Posterior vena cava (tissue), 2 donors: ENCODE measurements at regions not wholly inside any gene's neighbourhood (a gene's known extent, or its start where the extent isn't known, plus 50 kb on each side); places are given as distances from the start of the nearest gene placed in this dataset.
"Not testable (repeated sequence)": the region's sequence is repeated elsewhere in the genome, so short reads cannot be mapped to it uniquely, and the experiment has no call there.

Experiments
- DNase-seq: peaks from one replicate; pipeline ENCODE4 v3.0.0-alpha.2; 2020; ENCODE audit warnings: low spot score
- intact Hi-C, 2 donors: fragments of 100-400 bp; cut with DNase I; formaldehyde crosslinking; loops; one replicate each; pipeline versions ENCODE4 v1.14.1 to v1.14.2; 2022 to 2023
- donor health status: DM: yes; HTN: yes; CAD: no.
- donor health status: DM: yes; HTN: yes; CAD: no.

DNA sequence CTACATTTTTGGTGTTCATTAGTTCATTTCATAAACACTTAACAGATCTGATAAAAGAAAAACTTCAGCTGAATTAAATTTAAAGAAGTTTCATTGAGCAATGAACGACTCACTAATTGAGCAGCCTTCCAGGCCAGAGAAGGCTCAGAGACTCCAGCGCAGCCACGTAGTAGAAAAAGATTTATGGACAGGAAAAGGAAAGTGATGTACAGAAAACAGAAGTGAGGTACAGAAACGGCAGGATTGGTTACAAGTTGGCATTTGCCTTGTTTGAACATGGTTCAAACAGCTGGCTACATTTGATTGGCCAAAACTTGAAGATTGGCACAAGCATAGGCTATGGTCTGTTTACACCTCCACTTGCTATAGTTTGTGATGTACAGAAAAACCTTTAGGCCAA lies 166.3 kb upstream of the DTNBP1 start:
- no peak for DNase-seq
- intact Hi-C loops: no loop called here

DNA sequence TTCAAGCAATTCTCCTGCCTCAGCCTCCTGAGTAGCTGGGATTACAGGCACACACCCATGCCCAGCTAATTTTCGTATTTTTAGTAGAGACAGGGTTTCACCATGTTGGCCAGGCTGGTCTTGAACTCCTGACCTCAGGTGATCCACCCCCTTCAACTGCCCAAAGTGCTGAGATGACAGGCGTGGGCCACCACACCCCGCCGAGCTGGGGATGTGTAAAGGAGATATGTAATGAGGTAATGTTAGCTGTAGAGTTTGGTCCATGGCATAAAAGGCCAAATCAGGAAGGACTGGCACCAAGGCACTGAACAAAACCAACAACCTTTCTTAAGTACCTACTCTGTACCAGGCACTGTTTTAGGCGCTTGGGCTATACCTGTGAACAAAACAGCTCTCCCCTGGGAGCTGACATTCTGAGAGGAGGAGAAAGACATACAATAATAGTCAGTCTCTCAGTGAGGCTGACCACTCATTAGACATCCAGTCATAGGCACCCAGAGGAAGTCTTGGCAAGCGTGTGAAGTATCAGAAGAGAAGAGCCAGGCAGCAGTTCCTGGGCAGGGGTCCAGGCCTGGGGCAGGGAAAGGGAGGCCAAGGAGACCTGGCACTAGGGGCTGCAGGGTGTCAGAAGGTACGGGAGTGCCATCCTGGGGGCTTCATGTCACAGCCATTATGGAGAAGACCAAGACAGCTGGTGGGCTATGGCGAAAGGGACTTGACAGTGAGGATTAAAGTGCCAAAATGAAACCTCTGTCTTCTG lies 164.8 kb upstream of the DTNBP1 start:
- intact Hi-C loops: no loop called here

DNA sequence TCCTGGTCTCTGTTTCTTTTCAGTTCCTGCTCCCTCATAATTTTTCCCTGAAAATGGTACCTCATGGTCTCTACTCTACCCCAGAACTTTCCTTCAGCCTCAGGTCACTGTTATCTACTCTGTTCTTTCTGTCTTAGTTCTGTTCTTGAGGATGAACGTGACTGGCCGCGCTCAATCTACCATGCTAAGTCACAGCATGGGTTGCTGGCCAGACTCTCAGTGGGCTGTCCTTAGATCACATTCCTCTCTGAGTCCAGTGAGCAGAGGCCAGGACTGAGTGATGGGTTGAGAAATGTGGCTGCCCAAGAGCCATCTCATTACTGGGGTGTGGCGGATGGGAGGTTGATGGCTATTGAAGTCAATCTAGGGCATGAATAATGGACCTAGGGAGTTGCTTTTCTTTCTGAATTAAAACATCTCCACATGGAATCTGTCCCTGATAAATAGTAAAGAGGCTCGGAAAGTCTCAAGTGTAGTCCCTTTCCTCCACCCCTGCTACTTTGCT lies 164.0 kb upstream of the DTNBP1 start:
- DNase-seq: no peak
- intact Hi-C loops: no loop called here

More for the DNA sequence above, 164.8 kb upstream of the DTNBP1 start:
- no peak for DNase-seq

DNA sequence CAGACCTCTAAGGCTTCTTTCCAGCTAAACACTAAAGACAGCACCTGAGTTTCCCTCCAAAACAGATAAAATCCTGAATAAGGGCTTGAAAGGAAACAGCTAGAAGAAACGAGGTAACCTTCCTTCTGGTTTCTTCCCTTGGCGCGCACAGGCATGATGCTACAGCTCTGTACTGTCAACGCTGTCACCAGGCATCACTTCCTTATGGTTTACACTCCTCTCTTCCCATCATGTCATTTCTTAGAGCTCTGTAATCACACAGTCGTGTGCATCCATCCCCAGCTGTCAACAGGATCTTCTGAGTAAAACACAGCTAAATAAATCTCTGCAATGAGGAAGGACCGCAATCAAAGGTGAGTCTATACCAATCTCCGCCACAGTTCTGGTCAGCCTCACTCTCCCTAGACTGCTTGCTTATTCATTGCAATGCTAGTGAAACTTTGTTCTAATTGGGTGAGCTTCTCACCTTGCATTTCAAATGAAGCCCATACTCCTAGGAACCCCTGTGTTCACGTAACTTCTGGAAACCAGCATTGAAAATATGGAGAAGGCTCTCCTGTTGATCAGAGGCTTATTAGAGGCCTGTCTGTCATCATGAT lies 162.6 kb upstream of the DTNBP1 start:
- no peak for DNase-seq
- intact Hi-C loops: no loop called here

DNA sequence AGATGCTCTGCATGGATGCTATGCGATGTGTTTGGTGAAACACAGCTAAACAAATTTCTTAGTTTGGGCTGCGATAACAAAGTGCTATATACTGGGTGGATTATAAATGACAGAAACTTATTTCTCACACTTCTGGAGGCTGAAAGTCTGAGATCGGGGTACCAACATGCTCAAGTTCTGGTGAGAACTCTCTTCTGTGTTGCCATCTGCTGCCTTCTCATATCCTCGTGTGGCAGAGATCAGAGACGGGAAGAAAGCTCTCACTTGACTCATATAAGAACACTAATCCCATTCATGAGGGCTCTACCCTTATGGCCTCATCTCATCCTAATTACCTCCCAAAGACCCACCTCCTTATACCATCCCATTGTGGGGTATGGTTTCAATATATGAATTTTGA lies 162.0 kb upstream of the DTNBP1 start:
- DNase-seq: no peak
- intact Hi-C loops: no loop called here

DNA sequence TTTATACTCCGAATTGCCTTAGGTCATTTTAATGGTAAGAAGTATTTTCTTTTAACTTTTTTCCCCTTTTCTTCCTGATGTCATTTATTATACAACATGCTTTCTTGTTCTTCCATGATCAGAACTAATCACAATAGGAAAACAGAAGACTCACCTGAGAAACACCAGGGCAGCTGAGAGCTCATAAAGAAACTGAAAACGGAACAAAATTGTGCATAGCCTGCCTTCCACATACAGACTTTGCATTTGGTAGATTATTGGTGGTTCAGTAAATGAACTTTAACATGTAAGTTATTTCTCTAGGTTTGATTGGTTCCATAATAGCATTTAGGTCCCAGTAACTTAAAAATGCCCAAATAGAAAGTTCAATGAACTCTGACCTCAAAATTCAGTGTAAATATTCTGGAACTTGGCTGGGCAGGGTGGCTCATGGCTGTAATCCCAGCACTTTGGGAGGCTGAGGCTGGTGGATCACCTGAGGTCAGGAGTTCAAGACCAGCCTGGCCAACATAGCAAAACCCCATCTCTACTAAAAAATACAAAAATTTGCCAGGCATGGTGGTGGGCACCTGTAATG lies 161.1 kb upstream of the DTNBP1 start:
- intact Hi-C loops: no loop called here
- no peak for DNase-seq

DNA sequence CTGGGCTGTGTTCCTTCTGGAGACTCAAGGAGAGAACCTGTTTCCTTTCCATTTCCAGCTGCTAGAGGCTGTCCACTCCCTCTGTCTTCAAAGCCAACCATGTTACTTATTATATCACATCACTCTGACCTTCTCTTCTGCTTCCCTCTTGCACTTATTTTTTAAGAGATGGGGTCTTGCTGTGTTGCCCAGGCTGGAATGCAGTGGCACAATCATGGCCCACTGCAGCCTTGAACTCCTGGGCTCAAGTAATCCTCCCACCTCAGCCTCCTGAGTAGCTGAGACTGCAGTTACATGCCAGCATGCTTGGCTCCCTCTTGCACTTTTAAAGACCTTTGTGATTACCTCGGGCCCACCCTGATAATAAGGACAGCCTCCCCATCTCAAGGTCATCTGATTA lies 160.0 kb upstream of the DTNBP1 start:
- intact Hi-C loops: no loop called here
- DNase-seq: no peak

DNA sequence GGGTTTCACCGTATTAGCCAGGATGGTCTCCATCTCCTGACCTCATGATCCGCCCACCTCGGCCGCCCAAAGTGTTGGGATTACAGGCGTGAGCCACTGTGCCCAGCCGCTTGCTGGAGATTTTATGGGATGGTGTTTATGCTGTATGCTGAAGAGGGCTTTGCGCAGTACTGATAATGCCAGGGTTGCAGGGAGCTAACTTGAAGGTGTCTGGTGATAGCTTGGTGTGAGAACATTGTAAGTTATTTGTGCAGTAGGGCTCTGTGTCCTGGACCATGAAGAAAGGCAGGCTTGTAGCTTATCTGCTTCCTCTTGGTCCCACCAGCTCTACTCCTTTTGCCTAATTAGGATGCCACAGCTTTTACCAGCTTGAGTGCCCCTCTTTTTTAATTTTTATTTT lies 157.0 kb upstream of the DTNBP1 start:
- no peak for DNase-seq
- intact Hi-C loops: no loop called here

DNA sequence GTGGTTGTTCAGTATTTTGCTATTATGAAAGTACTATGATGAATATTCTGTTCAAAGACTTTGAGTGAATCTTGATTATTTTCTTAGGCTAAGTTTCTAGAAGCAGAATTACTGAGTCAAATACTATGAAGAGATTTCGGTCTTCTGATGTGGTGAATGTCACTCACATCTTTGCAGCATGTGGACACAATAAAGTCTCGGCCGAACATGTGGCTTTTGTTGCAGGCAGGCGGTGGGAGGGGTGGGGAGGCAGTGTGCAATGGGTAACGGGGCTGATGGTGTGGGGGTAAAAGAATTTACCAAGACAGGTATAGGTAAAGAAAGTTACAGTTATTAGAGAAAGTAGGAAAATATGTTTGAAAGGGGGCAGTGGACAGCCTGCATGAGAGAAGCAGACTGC lies 156.4 kb upstream of the DTNBP1 start:
- no peak for DNase-seq
- intact Hi-C loops: no loop called here

DNA sequence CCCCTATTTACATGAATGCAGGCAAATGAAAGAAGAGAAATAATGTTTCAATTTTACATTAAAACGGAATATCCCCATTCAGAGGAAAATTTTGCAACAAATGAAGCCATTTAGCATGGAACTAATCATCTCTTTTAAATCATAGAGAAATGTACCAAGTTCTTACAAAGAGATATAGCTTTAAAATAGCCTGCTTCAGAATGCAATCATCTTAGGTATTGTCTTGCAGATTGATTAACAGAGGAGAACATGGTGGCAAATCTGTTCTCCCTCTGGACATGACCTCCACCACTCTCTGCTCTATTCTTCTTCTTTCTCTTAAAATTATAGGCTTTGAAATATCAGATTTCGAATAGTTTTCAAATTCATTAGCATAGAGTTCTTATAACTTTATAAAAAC lies 155.7 kb upstream of the DTNBP1 start:
- intact Hi-C loops: no loop called here
- no peak for DNase-seq

DNA sequence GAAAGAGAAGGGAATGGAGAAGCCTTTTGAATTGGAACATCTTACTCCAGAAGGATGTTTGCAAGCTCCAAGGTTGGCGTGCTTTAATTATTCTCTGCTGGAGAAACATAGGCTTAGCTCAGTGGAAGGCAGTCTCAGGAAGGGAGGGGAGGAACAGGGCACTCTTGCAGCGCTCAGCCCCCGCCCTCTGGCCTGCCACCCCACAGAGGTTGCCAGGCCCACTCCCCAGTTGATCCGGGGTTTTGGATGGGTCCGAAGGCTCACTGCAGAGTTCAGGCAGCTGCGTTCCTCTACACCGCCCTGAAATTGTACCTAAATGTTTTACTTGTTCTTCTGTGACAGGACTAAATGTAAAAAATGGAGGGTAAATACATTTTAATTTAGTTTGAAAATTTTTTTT lies 155.2 kb upstream of the DTNBP1 start:
- no peak for DNase-seq
- intact Hi-C loops: no loop called here

DNA sequence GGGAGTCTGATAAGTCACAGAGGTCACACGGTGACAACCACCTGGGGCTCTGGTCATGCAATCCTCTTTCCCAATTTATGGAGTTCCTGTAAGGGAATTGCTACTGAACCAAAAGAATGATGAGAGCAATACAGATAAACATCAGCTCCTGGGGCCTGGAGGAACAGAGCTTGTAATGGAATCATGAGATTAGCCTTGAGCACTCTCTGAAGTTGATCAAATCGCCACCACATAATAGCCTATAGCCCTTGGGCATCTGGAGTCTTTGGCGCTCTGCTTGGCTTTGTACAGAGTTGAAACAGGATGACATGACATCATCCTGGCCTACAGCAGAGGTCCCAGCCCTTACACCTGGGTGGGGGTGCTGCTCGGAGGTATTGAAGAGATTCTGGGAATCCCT lies 154.3 kb upstream of the DTNBP1 start:
- DNase-seq: no peak
- intact Hi-C loops: no loop called here

DNA sequence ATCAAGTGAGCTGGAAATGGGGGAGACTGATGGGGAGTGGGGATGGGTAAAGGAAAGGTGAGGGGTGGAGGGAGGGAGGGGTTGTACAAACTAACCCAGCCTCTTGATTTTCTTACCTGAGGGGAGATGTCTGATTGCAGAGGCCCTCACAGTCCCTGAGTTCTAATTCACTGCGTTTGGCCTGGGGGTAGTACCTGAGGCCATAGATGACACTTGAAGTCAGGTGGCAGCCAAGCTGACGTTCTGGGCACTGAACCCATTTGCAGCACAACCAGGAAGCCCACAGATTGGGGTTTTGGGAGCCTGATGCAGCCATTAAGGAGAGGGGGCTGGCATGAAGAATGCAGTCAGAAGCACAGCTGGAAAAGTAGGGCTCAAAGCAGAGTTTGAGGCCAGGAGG lies 153.8 kb upstream of the DTNBP1 start:
- intact Hi-C loops: no loop called here
- no peak for DNase-seq

DNA sequence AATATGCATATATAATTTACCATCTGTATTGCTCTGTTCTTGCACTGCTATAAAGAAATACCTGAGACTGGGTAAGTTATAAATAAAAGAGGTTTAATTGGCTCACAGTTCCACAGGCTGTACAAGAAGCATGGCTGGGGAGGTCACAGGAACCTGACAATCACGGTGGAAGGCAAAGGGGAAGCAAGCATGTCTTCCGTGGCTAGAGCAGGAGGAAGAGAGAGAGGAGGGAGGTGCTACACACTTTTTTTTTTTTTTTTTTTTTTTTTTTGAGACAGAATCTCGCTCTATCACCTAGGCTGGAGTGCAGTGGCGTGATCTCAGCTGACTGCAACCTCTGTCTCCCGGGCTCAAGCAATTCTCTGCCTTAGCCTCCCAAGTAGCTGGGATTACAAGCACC lies 150.9 kb upstream of the DTNBP1 start:
- DNase-seq, intact Hi-C loops: not testable (repeated sequence)

DNA sequence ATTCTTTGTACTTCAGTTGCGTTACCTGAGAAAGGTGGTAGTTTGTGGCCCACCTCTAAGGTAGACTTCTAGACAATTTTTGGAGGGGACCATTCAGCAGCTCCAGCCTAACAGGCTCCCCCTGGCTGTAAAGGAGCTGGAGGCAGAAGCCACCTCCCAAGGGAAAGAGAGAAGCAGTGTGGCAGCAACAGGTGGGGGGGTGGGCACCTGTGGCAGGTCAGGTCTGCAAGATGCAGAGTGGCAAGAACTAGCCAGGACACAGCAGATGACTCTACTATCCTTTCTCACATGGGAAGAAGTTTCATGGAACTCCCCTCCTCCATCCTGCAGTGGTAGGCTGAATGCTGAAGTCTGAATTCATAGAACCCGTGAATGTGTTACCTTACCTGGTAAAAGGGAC lies 148.3 kb upstream of the DTNBP1 start:
- DNase-seq: no peak
- intact Hi-C loops: no loop called here

DNA sequence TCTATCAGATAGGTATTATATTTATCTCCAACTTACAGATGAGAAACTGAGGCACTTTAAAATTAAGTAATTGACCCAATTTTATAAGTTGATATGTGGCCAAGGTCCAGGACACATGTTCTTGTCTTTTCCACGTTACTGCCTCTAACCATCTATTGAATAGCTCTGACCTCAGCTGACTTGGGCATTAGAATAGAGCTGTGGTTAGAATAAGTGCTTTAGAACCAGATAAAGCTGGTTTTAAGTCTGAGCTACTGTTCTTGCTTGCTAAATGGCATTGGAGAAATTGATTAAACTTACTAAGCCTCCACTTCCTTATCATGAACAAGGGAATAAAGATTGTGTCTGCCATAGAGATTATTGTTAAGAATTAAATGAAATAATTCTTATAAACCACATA lies 147.8 kb upstream of the DTNBP1 start:
- intact Hi-C loops: no loop called here
- DNase-seq: no peak

DNA sequence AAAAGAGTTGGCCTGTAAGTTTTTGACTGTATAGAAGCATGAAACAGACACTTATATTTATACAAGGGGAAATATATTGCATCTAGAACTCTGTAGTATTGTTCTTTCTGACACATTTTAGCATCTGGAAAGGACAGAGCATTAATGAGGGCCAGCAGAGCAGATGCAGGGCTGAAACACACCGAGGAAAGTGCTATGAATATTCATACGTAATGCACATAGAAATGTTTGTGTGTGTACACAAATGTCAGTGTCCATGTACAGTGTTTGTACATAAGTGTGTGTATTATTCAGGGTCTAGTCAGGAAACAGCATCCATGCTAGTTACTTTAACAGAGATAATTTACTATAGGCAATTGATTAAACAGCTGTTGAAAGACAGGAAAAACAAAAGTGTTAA lies 146.5 kb upstream of the DTNBP1 start:
- intact Hi-C loops: no loop called here
- DNase-seq: no peak

DNA sequence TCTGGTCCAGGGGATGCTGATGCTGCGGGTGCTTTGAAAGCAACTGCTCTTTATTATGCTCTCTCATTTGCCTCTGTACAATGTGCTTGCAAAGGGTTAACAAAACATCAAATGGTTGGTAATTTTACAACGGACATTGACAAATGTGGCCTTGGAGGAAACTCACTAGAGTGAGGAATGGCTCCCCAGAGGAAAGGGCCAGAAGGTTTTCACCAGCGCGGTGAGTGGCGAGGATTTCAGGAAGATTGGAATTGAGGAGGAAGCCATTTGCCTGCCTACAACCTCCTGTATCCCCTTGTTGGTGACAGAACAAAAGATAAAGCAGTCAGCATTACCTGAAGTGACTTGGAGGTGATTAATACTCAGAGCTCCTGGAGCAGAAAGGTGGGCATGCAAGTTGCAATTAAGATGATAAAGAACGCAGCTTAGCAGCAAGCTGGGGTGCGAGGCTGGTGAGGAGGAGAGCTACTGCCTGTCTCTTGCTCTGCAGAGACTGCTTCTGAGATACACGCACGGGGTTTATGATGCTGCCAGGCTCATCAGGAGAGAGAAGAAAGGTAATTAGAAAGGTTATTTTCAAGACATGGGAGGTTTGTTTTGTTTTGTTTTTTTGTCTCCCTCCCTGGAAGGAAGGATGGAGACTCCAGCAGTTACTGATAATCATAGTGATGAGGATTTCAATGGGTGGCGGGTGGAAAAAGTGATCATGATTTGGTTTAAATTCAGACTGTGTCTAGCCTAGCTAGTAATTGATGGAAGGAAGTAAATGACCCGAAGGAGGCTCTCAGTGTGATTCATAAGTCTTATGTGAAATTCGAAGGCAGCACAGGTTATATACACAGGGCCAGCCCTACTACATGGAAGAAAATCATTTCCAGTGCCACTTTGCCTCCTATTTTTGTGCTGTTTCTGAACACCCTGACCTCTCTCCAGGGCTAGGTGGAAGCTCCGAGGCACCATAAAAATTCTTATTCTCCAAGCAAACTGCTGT lies 141.6 kb upstream of the DTNBP1 start:
- DNase-seq: no peak
- intact Hi-C loops: no loop called here

DNA sequence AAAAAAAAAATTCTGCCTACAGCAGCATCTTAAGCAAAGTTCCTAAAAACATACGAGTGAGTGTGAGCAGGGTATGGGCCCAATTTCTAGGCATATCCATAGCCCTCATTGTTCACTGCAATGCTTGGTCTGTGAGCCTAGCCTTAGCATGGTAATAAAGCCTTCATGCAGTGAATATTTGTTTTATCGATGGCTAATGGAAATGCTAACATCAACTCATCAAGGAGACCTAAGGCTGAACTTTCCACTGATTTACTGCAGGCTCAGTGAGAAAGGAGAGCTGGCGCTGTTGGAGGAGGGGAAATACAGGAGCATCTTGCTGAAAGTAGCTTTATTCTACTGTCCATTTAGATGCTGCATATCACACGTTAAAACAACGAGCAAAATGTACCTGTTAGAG lies 139.6 kb upstream of the DTNBP1 start:
- DNase-seq: no peak

DNA sequence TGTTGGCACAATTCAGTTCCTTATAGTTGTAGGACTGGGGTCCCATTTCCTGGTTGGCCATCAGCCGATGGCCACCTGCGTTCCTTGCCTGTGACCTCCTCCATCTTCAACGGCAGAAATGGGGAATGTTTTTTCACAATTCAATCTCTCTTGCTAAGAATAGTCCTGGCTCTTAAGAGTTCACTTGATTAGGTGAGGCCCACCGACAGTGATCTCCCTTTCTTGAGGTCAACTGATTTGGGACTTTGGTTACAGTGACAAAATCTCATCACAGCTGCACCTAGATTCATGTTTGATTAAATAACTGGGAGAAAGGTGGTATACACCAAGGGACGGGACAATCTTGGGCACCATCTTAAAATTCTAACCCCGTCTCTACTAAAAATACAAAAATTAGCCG lies 139.1 kb upstream of the DTNBP1 start:
- DNase-seq: no peak
- intact Hi-C loops: no loop called here

More for the DNA sequence above, 139.6 kb upstream of the DTNBP1 start:
- intact Hi-C loops: no loop called here
